ENCODE measurements at regions not wholly inside any gene's neighbourhood (a gene's known extent, or its start where the extent isn't known, plus 50 kb on each side); places are given as distances from the start of the nearest gene placed in this dataset.

- H3K4me3 ChIP-seq (ENCODE audit: low read depth, low read length) = no peak overlapping the region
- no peak for TF ChIP-seq CTCF (IDR thresholded peaks at IDR 0.05; ENCODE audit: low read depth, low read length)
These were observed 500.4 kb upstream of the HS3ST1 start for GRCh38 chr4:11929080-11929479.

- TF ChIP-seq CTCF (IDR thresholded peaks at IDR 0.05; ENCODE audit: low read depth, low read length) = no peak
- no peak overlapping the region for H3K4me3 ChIP-seq (ENCODE audit: low read depth, low read length)
These were observed 490.6 kb upstream of the HS3ST1 start for GRCh38 chr4:11919316-11919715.

- TF ChIP-seq CTCF (IDR thresholded peaks at IDR 0.05; ENCODE audit: low read depth, low read length) = no peak
- no peak overlapping the region for H3K4me3 ChIP-seq (ENCODE audit: low read depth, low read length)
These were observed 485.7 kb upstream of the HS3ST1 start for GRCh38 chr4:11914406-11914805.

GRCh38 chr4:11912886-11913285, 484.2 kb upstream of the HS3ST1 start:
- H3K4me3 ChIP-seq (ENCODE audit: low read depth, low read length) = no peak overlapping the region
- TF ChIP-seq CTCF (IDR thresholded peaks at IDR 0.05; ENCODE audit: low read depth, low read length) = no peak

GRCh38 chr4:11910812-11911211, 482.1 kb upstream of the HS3ST1 start:
- no peak for TF ChIP-seq CTCF (IDR thresholded peaks at IDR 0.05; ENCODE audit: low read depth, low read length)
- H3K4me3 ChIP-seq (ENCODE audit: low read depth, low read length) = no peak overlapping the region

GRCh38 chr4:11908712-11909111, 480.0 kb upstream of the HS3ST1 start:
- H3K4me3 ChIP-seq (ENCODE audit: low read depth, low read length) = no peak overlapping the region
- no peak for TF ChIP-seq CTCF (IDR thresholded peaks at IDR 0.05; ENCODE audit: low read depth, low read length)

- H3K4me3 ChIP-seq (ENCODE audit: low read depth, low read length) = no peak overlapping the region
- TF ChIP-seq CTCF (IDR thresholded peaks at IDR 0.05; ENCODE audit: low read depth, low read length) = no peak
These were observed 479.5 kb upstream of the HS3ST1 start for GRCh38 chr4:11908205-11908604.
